GM12874 (cell line): ENCODE measurements at regions not wholly inside any gene's neighbourhood (a gene's known extent, or its start where the extent isn't known, plus 50 kb on each side); places are given as distances from the start of the nearest gene placed in this dataset.
A peak's percentile ranks its signal among the peaks of the same experiment; 100 is the strongest.

Experiments used
- CTCF ChIP-seq: IDR thresholded peaks from 2 replicates; pipeline ENCODE4 v1.5.1; 2011; ENCODE audit warnings: low read depth, mild to moderate bottlenecking, control low read depth, low read length, moderate library complexity; ENCODE audit not compliant: insufficient read depth

DNA sequence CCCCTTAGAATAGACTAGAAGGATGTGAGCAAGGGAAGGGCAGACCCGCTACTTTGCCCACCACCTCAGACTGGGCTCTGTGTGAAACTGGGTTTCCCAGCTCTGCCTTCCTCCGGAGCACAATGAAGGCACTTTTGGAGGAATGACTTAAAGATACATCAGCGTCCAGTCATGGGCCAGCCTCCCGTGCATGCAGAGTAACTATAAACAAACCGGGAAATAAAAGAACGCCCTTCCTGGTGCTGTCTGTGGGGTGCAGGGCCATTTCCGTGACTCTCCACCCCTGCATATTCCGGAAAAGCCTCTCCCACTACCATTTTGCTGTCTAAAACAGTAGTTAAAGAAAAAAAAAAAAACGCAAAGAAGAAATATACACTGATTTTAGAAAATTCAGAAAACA lies 165.9 kb upstream of the IRX4 start:
- TF ChIP-seq CTCF: no peak

- no peak for TF ChIP-seq CTCF
These were observed 164.7 kb upstream of the IRX4 start for GRCh38 chr5:2047341-2047927.

- no peak for TF ChIP-seq CTCF
These were observed 161.3 kb upstream of the IRX4 start for GRCh38 chr5:2044041-2044440.

DNA sequence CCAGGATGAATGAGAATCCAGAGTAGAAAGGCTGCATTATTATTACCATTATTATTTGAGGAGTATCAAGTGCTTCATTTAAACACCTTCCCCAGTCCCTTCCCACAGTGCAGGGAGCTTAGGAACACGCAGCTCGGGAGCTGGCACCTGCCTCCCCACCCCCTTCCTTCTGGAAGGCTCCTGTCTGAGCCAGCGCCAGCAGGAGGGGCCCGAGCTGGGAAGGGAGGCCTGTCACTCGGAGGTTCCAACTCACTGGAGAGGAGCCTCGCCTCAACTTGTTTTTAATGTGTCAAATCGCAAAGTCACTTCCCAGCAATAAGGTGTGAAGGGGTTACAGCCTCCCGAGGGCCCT lies 156.4 kb upstream of the IRX4 start:
- no peak for TF ChIP-seq CTCF

DNA sequence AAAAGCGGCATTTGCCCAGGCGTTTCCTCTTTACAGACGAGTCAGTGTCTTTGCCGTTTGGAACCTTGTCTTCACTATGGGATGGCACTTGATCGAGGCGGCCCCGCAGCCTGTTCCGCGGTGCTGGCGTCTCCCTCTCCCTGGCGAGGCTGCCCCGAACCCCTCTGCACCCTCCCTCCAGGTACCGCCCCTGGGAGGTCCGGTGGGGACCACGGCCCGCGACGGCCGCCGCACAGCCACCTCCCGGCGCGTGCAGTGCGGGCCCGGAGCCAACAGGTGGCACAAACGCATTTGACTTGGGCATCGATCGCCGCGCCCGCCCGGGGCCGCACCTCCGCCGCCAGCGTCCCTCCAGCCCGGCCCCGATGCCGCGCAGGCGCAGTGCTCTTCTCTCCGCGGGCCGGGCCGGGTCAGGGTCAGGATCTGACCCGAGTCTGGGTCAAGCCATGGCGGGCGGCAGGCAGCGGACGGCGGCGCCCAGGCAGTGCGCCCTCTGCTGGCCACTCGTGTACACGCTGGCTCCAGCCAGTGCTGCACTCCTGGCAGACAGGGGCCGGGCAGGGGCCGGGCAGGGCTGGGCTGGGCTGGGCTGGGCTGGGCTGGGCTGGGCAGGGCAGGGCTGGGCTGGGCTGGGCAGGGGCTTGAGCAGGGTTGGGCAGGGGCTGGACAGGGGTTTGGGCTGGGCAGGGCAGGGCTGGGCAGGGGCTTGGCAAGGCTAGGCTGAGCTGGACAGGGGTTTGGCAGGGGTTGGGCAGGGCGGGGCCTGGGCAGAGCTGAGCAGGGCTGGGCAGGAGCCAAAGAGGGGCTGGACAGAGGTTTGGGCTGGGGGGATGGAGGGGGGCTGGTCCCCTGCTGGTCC lies 155.8 kb upstream of the IRX4 start:
- peak; percentile 82 for TF ChIP-seq CTCF

DNA sequence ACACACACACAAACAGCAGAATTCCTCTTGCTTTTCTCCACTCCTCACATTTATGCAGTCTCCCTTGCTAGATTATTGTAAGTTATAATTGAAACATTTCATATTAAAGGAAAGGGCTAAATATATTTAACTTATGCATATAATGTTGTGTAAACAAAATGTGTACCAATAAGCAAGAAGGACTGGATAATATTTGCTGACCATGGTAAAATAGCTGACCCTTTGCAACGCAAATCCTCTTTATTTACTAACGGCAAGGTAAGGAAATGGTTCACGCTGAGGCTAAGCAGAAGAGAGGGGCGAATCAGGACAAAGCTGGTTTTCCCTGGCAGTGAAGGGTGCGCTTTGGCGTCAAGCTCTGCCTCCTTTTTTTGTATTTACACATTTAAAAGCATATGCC lies 154.2 kb upstream of the IRX4 start:
- TF ChIP-seq CTCF: no peak

GRCh38 chr5:2032432-2032831 lies 149.7 kb upstream of the IRX4 start:
- TF ChIP-seq CTCF: no peak
